ENCODE measurements at regions not wholly inside any gene's neighbourhood (a gene's known extent, or its start where the extent isn't known, plus 50 kb on each side); places are given as distances from the start of the nearest gene placed in this dataset.

GRCh38 chr12:34398706-34399630 lies 376.7 kb downstream of the ALG10 start:
- TF ChIP-seq TARDBP (IDR thresholded peaks at IDR 0.05; ENCODE audit: borderline replicate concordance) = no peak
- TF ChIP-seq, protein P1, sequence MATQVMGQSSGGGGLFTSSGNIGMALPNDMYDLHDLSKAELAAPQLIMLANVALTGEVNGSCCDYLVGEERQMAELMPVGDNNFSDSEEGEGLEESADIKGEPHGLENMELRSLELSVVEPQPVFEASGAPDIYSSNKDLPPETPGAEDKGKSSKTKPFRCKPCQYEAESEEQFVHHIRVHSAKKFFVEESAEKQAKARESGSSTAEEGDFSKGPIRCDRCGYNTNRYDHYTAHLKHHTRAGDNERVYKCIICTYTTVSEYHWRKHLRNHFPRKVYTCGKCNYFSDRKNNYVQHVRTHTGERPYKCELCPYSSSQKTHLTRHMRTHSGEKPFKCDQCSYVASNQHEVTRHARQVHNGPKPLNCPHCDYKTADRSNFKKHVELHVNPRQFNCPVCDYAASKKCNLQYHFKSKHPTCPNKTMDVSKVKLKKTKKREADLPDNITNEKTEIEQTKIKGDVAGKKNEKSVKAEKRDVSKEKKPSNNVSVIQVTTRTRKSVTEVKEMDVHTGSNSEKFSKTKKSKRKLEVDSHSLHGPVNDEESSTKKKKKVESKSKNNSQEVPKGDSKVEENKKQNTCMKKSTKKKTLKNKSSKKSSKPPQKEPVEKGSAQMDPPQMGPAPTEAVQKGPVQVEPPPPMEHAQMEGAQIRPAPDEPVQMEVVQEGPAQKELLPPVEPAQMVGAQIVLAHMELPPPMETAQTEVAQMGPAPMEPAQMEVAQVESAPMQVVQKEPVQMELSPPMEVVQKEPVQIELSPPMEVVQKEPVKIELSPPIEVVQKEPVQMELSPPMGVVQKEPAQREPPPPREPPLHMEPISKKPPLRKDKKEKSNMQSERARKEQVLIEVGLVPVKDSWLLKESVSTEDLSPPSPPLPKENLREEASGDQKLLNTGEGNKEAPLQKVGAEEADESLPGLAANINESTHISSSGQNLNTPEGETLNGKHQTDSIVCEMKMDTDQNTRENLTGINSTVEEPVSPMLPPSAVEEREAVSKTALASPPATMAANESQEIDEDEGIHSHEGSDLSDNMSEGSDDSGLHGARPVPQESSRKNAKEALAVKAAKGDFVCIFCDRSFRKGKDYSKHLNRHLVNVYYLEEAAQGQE (IDR thresholded peaks at IDR 0.05; ENCODE audit: low read depth, low read length) = no peak
- TF ChIP-seq IKZF2 (IDR thresholded peaks at IDR 0.05) = no peak
- TF ChIP-seq MEF2A (IDR thresholded peaks at IDR 0.05; ENCODE audit: insufficient read depth, low read depth, low read length) = no peak
- TF ChIP-seq, protein P2, sequence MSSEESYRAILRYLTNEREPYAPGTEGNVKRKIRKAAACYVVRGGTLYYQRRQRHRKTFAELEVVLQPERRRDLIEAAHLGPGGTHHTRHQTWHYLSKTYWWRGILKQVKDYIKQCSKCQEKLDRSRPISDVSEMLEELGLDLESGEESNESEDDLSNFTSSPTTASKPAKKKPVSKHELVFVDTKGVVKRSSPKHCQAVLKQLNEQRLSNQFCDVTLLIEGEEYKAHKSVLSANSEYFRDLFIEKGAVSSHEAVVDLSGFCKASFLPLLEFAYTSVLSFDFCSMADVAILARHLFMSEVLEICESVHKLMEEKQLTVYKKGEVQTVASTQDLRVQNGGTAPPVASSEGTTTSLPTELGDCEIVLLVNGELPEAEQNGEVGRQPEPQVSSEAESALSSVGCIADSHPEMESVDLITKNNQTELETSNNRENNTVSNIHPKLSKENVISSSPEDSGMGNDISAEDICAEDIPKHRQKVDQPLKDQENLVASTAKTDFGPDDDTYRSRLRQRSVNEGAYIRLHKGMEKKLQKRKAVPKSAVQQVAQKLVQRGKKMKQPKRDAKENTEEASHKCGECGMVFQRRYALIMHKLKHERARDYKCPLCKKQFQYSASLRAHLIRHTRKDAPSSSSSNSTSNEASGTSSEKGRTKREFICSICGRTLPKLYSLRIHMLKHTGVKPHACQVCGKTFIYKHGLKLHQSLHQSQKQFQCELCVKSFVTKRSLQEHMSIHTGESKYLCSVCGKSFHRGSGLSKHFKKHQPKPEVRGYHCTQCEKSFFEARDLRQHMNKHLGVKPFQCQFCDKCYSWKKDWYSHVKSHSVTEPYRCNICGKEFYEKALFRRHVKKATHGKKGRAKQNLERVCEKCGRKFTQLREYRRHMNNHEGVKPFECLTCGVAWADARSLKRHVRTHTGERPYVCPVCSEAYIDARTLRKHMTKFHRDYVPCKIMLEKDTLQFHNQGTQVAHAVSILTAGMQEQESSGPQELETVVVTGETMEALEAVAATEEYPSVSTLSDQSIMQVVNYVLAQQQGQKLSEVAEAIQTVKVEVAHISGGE (CRISPR knock-in tag; IDR thresholded peaks at IDR 0.05) = no peak
- TF ChIP-seq SPI1 (IDR thresholded peaks at IDR 0.05; ENCODE audit: borderline replicate concordance, insufficient read depth, low read depth, low read length) = no peak
- no peak for TF ChIP-seq NBN (IDR thresholded peaks at IDR 0.05)
- TF ChIP-seq ATF7 (IDR thresholded peaks at IDR 0.05; ENCODE audit: low read depth) = no peak
- ATAC-seq (no peak), FAIRE-seq (no peak), DNase-seq (ENCODE audit: low read depth, low spot score) (no peak)
- no TSS peak for BruUV-seq (replicated peaks)
- POLR2A ChIA-PET = no interaction called here
- intact Hi-C loops (cut with micrococcal nuclease; ENCODE audit: unreplicated experiment) = no loop called here
- RAD21 ChIA-PET (ENCODE audit: unreplicated experiment) = no interaction called here
- CTCF ChIA-PET = no interaction called here
- no peak overlapping the region for H3K27ac ChIP-seq (ENCODE audit: control insufficient read depth, insufficient read depth)
- no peaks in the 10 kb centered on the region for H4K20me1 ChIP-seq (ENCODE audit: control insufficient read depth, insufficient read depth)
- SMC1A ChIA-PET (ENCODE audit: uncharacterized antibody, unreplicated experiment) = no interaction called here
- in situ Hi-C loops (cut with MboI) = loop anchor here (25.0 kb wide), 1 partner anchor 112 kb away; no protein-coding TSS in a partner anchor
- H3K27me3 ChIP-seq (replicated peaks in 1 of 2; ENCODE audit: control insufficient read depth in 2 of 2, insufficient read depth in 2 of 2, low read length in 1 of 2) = no peaks in the 10 kb centered on the region
- 33% methylated on average over 38 of the region's 38 CpGs for WGBS (ENCODE audit: insufficient coverage, insufficient replicate concordance, low lambda C conversion rate, missing lambda C conversion rate)
- no peaks in the 10 kb centered on the region for H3K79me2 ChIP-seq (ENCODE audit: control insufficient read depth, insufficient read depth, low read length)
- H3K36me3 ChIP-seq (ENCODE audit: control insufficient read depth in 2 of 2, insufficient read depth in 2 of 2, low read length in 1 of 2) = no peaks in the 10 kb centered on the region
- no peak overlapping the region for H3K4me2 ChIP-seq (ENCODE audit: control insufficient read depth, insufficient read depth)
- no peaks in the 10 kb centered on the region for H3K4me1 ChIP-seq (ENCODE audit: control insufficient read depth, insufficient read depth, low read length)
- no peak overlapping the region for H3K4me3 ChIP-seq
- no peaks in the 10 kb centered on the region; the same call in 2 of the 3 replicates for H3K9me3 ChIP-seq (replicated peaks; ENCODE audit: control insufficient read depth, insufficient read depth, low read length)
- H2AFZ ChIP-seq (ENCODE audit: control insufficient read depth, low read depth, low read length) = no peak overlapping the region
- no peak overlapping the region for H3K9ac ChIP-seq (ENCODE audit: control insufficient read depth, insufficient read depth, low read length)
